Liver (tissue), 3 donors: ENCODE measurements at regions not wholly inside any gene's neighbourhood (a gene's known extent, or its start where the extent isn't known, plus 50 kb on each side); places are given as distances from the start of the nearest gene placed in this dataset.

ENCODE experiments used
- EGR1 ChIP-seq, 2 donors: IDR thresholded peaks; 2 replicates each; pipeline ENCODE4 v1.6.1; 2016 to 2018; ENCODE audit warnings: antibody characterized with exemption in 2 of 2, low read depth in 2 of 2
- GABPA ChIP-seq, 2 donors: IDR thresholded peaks in 1 of 2; conservative IDR thresholded peaks in 1 of 2; 2 replicates each; pipeline ENCODE4 v1.6.1; 2016; ENCODE audit warnings: antibody characterized with exemption in 2 of 2, mild to moderate bottlenecking in 1 of 2, moderate library complexity in 1 of 2
- TAF1 ChIP-seq: conservative IDR thresholded peaks from 2 replicates; pipeline ENCODE4 v1.6.1; 2016; ENCODE audit warnings: antibody characterized with exemption, mild to moderate bottlenecking
- TF ChIP-seq, protein P1 (sequence below): fragments of 150-350 bp; IDR thresholded peaks from 2 replicates; pipeline ENCODE4 v1.5.1; 2017; ENCODE audit warnings: improper control_type of control experiment, low read depth, low read length; ENCODE audit not compliant: missing input control
- TF ChIP-seq, protein P2 (sequence below): IDR thresholded peaks from 2 replicates; pipeline ENCODE4 v1.6.1; 2016; ENCODE audit warnings: antibody characterized with exemption
- donor health status: healthy.
- donor health status: healthy.

DNA sequence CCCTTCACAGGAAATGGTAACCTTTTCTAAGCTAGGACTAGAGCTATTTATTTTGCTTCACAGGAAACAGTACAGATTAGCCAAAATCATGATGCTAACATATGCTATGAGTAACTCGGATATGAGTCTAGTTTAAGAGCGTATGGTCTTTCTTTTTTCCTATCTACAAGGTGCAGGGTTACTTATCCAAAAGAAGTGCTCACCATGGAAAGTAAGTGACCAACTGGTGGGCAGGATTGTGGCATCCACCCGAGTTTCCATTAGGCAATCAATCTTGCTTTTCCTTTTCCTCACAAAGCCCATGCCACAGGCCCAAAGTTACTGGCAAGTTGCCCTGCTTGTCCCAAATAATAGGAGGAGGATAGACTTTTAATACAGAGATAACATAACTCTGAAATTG is 765.1 kb upstream of the POM121L12 start:
- TF ChIP-seq, protein P1, sequence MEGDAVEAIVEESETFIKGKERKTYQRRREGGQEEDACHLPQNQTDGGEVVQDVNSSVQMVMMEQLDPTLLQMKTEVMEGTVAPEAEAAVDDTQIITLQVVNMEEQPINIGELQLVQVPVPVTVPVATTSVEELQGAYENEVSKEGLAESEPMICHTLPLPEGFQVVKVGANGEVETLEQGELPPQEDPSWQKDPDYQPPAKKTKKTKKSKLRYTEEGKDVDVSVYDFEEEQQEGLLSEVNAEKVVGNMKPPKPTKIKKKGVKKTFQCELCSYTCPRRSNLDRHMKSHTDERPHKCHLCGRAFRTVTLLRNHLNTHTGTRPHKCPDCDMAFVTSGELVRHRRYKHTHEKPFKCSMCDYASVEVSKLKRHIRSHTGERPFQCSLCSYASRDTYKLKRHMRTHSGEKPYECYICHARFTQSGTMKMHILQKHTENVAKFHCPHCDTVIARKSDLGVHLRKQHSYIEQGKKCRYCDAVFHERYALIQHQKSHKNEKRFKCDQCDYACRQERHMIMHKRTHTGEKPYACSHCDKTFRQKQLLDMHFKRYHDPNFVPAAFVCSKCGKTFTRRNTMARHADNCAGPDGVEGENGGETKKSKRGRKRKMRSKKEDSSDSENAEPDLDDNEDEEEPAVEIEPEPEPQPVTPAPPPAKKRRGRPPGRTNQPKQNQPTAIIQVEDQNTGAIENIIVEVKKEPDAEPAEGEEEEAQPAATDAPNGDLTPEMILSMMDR, result no peak
- TF ChIP-seq TAF1 (no peak), EGR1 (IDR thresholded peaks at IDR 0.05; ENCODE audit: low read depth in 2 of 2) (no peak), GABPA (IDR thresholded peaks at IDR 0.05 in 1 of 2, conservative IDR thresholded peaks at IDR 0.05 in 1 of 2) (no peak)
- TF ChIP-seq, protein P2, sequence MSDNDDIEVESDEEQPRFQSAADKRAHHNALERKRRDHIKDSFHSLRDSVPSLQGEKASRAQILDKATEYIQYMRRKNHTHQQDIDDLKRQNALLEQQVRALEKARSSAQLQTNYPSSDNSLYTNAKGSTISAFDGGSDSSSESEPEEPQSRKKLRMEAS, result no peak
